Sigmoid colon (tissue), 4 donors: ENCODE measurements at regions not wholly inside any gene's neighbourhood (a gene's known extent, or its start where the extent isn't known, plus 50 kb on each side); places are given as distances from the start of the nearest gene placed in this dataset.

ENCODE experiments used
- CTCF ChIP-seq, 4 experiments: fragments of 450-650 bp in 3 of 4; fragments of 200-600 bp in 1 of 4; IDR thresholded peaks; one replicate each; pipeline ENCODE4 v1.5.1; 2016 to 2019; ENCODE audit warnings: antibody characterized with exemption in 4 of 4, mild to moderate bottlenecking in 3 of 4, moderate library complexity in 2 of 4
- EP300 ChIP-seq, 4 donors: sonication (generic); formaldehyde crosslinking; IDR thresholded peaks; one replicate each; pipeline ENCODE4 v1.6.1; 2017; ENCODE audit warnings: antibody characterized with exemption in 4 of 4
- POLR2A ChIP-seq, 2 donors: fragments of 450-650 bp; IDR thresholded peaks; one replicate each; pipeline ENCODE4 v1.6.1; 2016; ENCODE audit warnings: antibody characterized with exemption in 2 of 2, mild to moderate bottlenecking in 2 of 2, moderate library complexity in 2 of 2
- POLR2AphosphoS5 ChIP-seq, 4 donors: sonication (generic); formaldehyde crosslinking; IDR thresholded peaks; one replicate each; pipeline ENCODE4 v1.6.1; 2017; ENCODE audit warnings: antibody characterized with exemption in 4 of 4

- TF ChIP-seq POLR2A (IDR thresholded peaks at IDR 0.05): no peak
- no peak for TF ChIP-seq CTCF (IDR thresholded peaks at IDR 0.05)
- TF ChIP-seq POLR2AphosphoS5 (IDR thresholded peaks at IDR 0.05): no peak
- TF ChIP-seq EP300 (IDR thresholded peaks at IDR 0.05): no peak
Measured at GRCh38 chr11:29061452-29061851, 953.3 kb downstream of the METTL15 start.
